ENCODE measurements at regions not wholly inside any gene's neighbourhood (a gene's known extent, or its start where the extent isn't known, plus 50 kb on each side); places are given as distances from the start of the nearest gene placed in this dataset.

DNA sequence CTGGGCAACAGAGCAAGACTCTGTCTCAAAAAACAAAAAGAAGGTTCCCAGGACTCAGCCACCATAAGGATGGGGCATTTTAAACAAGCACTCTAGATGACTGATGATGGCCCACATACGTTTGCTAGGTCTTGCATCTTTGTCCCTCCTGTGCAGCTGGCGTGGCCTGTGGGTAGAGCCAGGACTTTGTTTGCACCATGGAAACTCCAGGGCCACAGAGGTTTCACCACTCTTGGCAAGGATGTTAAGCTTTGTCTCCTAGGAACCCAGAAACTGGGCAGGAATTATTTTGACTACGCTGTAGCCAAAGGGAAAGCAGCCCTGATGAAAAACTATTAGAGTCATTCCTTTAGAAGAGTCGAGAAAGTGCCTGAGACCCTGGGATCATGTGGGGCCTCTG is 54.1 kb upstream of the CALM2 start:
- FAIRE-seq (no peak), DNase-seq (ENCODE audit: extremely low read depth in 1 of 4, low spot score in 3 of 4) (no peak), ATAC-seq (no peak)
- no peaks in the 10 kb centered on the region for H4K20me1 ChIP-seq (replicated peaks; ENCODE audit: control insufficient read depth, insufficient read depth, low read length)
- POLR2A ChIA-PET: no interaction called here
- no peak overlapping the region for H3K4me2 ChIP-seq (ENCODE audit: insufficient read depth, low read length)
- peaks cover 11 to 31% of the 10 kb centered on the region in 2 experiments for H3K4me1 ChIP-seq (replicated peaks in 1 of 2; ENCODE audit: control insufficient read depth in 2 of 2, insufficient read depth in 2 of 2, low read length in 2 of 2)
- H3K36me3 ChIP-seq (ENCODE audit: control insufficient read depth, insufficient read depth, low read length): no peaks in the 10 kb centered on the region
- in situ Hi-C loops (cut with MboI) (no loop called here), intact Hi-C loops (cut with micrococcal nuclease) (no loop called here)
- H3K27ac ChIP-seq (ENCODE audit: extremely low read depth, low read depth, low read length): no peak overlapping the region
- 60% methylated on average over 4 of the region's 4 CpGs for WGBS (ENCODE audit: insufficient coverage, low coverage, missing lambda C conversion rate)
- CTCF ChIA-PET (ENCODE audit: low intra/inter-chr PET ratio): no interaction called here
- TF ChIP-seq ZNF224 (CRISPR knock-in tag; IDR thresholded peaks at IDR 0.05) (no peak), WHSC1 (IDR thresholded peaks at IDR 0.05; ENCODE audit: low read length) (no peak)
- no peak overlapping the region for H3K4me3 ChIP-seq
- no peak overlapping the region for H2AFZ ChIP-seq (ENCODE audit: low read depth, low read length)
- H3K27me3 ChIP-seq (ENCODE audit: control insufficient read depth in 2 of 2, insufficient read depth in 2 of 2, low read length in 2 of 2): no peaks in the 10 kb centered on the region
- no peaks in the 10 kb centered on the region for H3K79me2 ChIP-seq (ENCODE audit: control insufficient read depth, insufficient read depth, low read length)
- no peaks in the 10 kb centered on the region for H3K9me1 ChIP-seq (ENCODE audit: control insufficient read depth, insufficient read depth, low read length)
- no TSS peak for BruUV-seq (replicated peaks)
- H3K9ac ChIP-seq (ENCODE audit: insufficient read depth in 1 of 2, low read depth in 2 of 2, low read length in 2 of 2): no peak overlapping the region
- no peaks in the 10 kb centered on the region for H3K9me3 ChIP-seq (replicated peaks; ENCODE audit: control insufficient read depth, insufficient read depth, low read depth, low read length)

DNA sequence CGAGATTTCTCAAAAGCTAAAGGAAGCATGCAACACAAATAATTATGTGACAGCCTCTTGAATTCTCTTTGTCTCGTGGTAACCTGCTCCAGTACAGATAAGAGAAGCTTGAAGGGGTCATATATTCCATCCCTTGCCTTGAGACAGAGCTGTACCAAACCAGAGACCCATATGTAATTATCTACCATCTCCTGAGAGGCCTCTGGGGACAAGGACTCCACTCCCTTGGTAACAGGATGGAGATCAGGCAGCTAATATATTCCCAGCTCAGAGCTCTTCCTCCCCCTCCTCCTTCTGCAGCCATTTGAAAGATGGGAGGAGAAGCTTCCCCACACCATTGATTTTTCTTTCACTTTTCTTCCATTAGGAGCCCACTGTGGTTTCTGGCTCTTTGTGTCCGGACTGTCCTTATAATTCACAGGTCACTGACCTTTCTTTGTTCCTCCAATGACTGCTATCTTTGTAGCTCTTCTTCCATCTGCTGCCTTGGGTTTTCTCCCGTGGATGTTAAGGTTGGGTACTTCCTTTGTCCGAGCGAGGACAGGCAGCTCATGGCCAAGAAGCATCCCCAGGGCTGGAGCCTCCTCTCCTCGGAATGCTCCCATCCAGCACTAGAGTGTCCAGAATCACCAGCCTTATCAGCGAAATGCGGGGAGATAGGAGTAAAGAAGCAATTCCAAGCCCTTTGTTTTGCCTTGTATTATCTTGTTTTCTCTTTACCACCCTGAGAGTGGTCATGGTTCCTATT is 51.4 kb upstream of the CALM2 start:
- H3K9me3 ChIP-seq (replicated peaks; ENCODE audit: control insufficient read depth, insufficient read depth, low read depth, low read length): no peaks in the 10 kb centered on the region
- DNase-seq (ENCODE audit: extremely low read depth in 1 of 4, low spot score in 3 of 4) (peak in 2 of 4 experiments; percentile 35 to 65), ATAC-seq (peak; percentile 55), FAIRE-seq (peak; percentile 19)
- H3K27me3 ChIP-seq (ENCODE audit: control insufficient read depth in 2 of 2, insufficient read depth in 2 of 2, low read length in 2 of 2): no peaks in the 10 kb centered on the region
- intact Hi-C loops (cut with micrococcal nuclease): loop anchor here (2.0 kb wide), 1 partner anchor 45 kb away; no protein-coding TSS in a partner anchor
- BruUV-seq (replicated peaks): no TSS peak
- in situ Hi-C loops (cut with MboI): no loop called here
- H3K27ac ChIP-seq (ENCODE audit: extremely low read depth, low read depth, low read length): no peak overlapping the region
- H3K9ac ChIP-seq (ENCODE audit: insufficient read depth in 1 of 2, low read depth in 2 of 2, low read length in 2 of 2): no peak overlapping the region
- ChIA-PET CTCF (ENCODE audit: low intra/inter-chr PET ratio) (no interaction called here), POLR2A (interaction anchor here (0.6 to 1.8 kb wide), 6 partner anchors 8 to 50 kb away, joined by 3 to 7 read pairs (median 3); no protein-coding TSS in a partner anchor)
- no peaks in the 10 kb centered on the region for H3K9me1 ChIP-seq (ENCODE audit: control insufficient read depth, insufficient read depth, low read length)
- no peaks in the 10 kb centered on the region for H3K36me3 ChIP-seq (ENCODE audit: control insufficient read depth, insufficient read depth, low read length)
- H2AFZ ChIP-seq (ENCODE audit: low read depth, low read length): peak overlapping the region; percentile 21; the same call in 1 of the 2 replicates
- H3K79me2 ChIP-seq (ENCODE audit: control insufficient read depth, insufficient read depth, low read length): no peaks in the 10 kb centered on the region
- peak overlapping the region; percentile 23; the same call in 1 of the 2 replicates for H3K4me2 ChIP-seq (ENCODE audit: insufficient read depth, low read length)
- no peaks in the 10 kb centered on the region for H4K20me1 ChIP-seq (replicated peaks; ENCODE audit: control insufficient read depth, insufficient read depth, low read length)
- WGBS (ENCODE audit: insufficient coverage, low coverage, missing lambda C conversion rate): 12% methylated on average over 9 of the region's 9 CpGs
- no peak overlapping the region for H3K4me3 ChIP-seq
- H3K4me1 ChIP-seq (replicated peaks in 1 of 2; ENCODE audit: control insufficient read depth in 2 of 2, insufficient read depth in 2 of 2, low read length in 2 of 2): peaks cover 27 to 48% of the 10 kb centered on the region in 2 experiments
- TF ChIP-seq BHLHE40 (IDR thresholded peaks at IDR 0.05; ENCODE audit: low read length) (peak; percentile 10; the same call in 1 of the 2 replicates), CBFA2T2 (conservative IDR thresholded peaks at IDR 0.05) (peak; percentile 24; the same call in 1 of the 2 replicates), HDAC8 (tag; IDR thresholded peaks at IDR 0.05) (no peak), ESRRA (IDR thresholded peaks at IDR 0.05; ENCODE audit: borderline replicate concordance, low read depth) (0 out of 2 replicates have a peak, but pooled peaks have one; percentile 37), HDAC2 (IDR thresholded peaks at IDR 0.05) (0 out of 2 replicates have a peak, but pooled peaks have one; percentile 22), MEIS2 (IDR thresholded peaks at IDR 0.05; ENCODE audit: partially characterized antibody) (peak; percentile 53), CBFA2T3 (IDR thresholded peaks at IDR 0.05) (peak; percentile 55)
- TF ChIP-seq, protein P1, sequence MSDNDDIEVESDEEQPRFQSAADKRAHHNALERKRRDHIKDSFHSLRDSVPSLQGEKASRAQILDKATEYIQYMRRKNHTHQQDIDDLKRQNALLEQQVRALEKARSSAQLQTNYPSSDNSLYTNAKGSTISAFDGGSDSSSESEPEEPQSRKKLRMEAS (CRISPR knock-in tag; IDR thresholded peaks at IDR 0.05): no peak
- TF ChIP-seq, protein P2, sequence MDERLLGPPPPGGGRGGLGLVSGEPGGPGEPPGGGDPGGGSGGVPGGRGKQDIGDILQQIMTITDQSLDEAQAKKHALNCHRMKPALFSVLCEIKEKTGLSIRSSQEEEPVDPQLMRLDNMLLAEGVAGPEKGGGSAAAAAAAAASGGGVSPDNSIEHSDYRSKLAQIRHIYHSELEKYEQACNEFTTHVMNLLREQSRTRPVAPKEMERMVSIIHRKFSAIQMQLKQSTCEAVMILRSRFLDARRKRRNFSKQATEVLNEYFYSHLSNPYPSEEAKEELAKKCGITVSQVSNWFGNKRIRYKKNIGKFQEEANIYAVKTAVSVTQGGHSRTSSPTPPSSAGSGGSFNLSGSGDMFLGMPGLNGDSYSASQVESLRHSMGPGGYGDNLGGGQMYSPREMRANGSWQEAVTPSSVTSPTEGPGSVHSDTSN (CRISPR knock-in tag; IDR thresholded peaks at IDR 0.05; ENCODE audit: low read depth): no peak
- TF ChIP-seq, protein P2 (tag; conservative IDR thresholded peaks at IDR 0.05; ENCODE audit: low read depth): 0 out of 2 replicates have a peak, but pooled peaks have one; percentile 42
- TF ChIP-seq, protein P3, sequence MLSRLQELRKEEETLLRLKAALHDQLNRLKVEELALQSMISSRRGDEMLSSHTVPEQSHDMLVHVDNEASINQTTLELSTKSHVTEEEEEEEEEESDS (CRISPR knock-in tag; IDR thresholded peaks at IDR 0.05): no peak

All from K562 (cell line).